ENCODE measurements at regions not wholly inside any gene's neighbourhood (a gene's known extent, or its start where the extent isn't known, plus 50 kb on each side); places are given as distances from the start of the nearest gene placed in this dataset.

- TF ChIP-seq POLR2AphosphoS5 (IDR thresholded peaks at IDR 0.05) (no peak), CTCF (IDR thresholded peaks at IDR 0.05) (no peak)
Measured at GRCh38 chr22:35174401-35175038, 82.8 kb upstream of the HMGXB4 start.

Data from stomach (tissue), 4 donors.